Neural progenitor cell (in vitro differentiated cells): ENCODE measurements at regions not wholly inside any gene's neighbourhood (a gene's known extent, or its start where the extent isn't known, plus 50 kb on each side); places are given as distances from the start of the nearest gene placed in this dataset.
A peak's percentile ranks its signal among the peaks of the same experiment; 100 is the strongest.

Experiments used
- DNase-seq: peaks from one replicate; pipeline ENCODE4 v3.0.0-alpha.2; 2016; ENCODE audit warnings: low spot score
- H2AFZ ChIP-seq: fragments of 200-600 bp; sonication (generic); replicated peaks from 2 replicates; pipeline ENCODE4 v1.6.1; 2016; ENCODE audit warnings: antibody characterized with exemption
- H3F3A ChIP-seq: fragments of 200-600 bp; sonication (generic); 2 replicates; pipeline ENCODE4 v1.6.1; 2016; ENCODE audit warnings: antibody characterized with exemption, low read depth
- H3K27ac ChIP-seq: fragments of 200-600 bp; sonication (generic); 2 replicates; pipeline ENCODE4 v1.5.1; 2016; ENCODE audit warnings: mild to moderate bottlenecking
- H3K27me3 ChIP-seq: fragments of 200-600 bp; sonication (generic); 2 replicates; pipeline ENCODE4 v1.6.1; 2016; ENCODE audit warnings: mild to moderate bottlenecking, moderate library complexity
- H3K36me3 ChIP-seq: fragments of 200-600 bp; sonication (generic); 2 replicates; pipeline ENCODE4 v1.5.1; 2016
- H3K4me1 ChIP-seq: fragments of 200-600 bp; sonication (generic); 2 replicates; pipeline ENCODE4 v1.6.1; 2016; ENCODE audit warnings: mixed run types
- H3K4me2 ChIP-seq: fragments of 200-600 bp; sonication (generic); 2 replicates; pipeline ENCODE4 v1.6.1; 2016
- H3K4me3 ChIP-seq: fragments of 200-600 bp; sonication (generic); 2 replicates; pipeline ENCODE4 v1.5.1; 2016
- H3K79me2 ChIP-seq: fragments of 200-600 bp; sonication (generic); 2 replicates; pipeline ENCODE4 v1.6.1; 2016; ENCODE audit warnings: low read depth
- H3K9ac ChIP-seq: fragments of 200-600 bp; sonication (generic); 2 replicates; pipeline ENCODE4 v1.6.1; 2016
- H3K9me3 ChIP-seq: fragments of 200-600 bp; sonication (generic); 2 replicates; pipeline ENCODE4 v1.5.1; 2016; ENCODE audit warnings: low read depth
- H4K20me1 ChIP-seq: fragments of 200-600 bp; sonication (generic); 2 replicates; pipeline ENCODE4 v1.6.1; 2016; ENCODE audit warnings: low read depth
- H3K27ac Mint-ChIP-seq: 3 replicates; pipeline ENCODE4 v1.8.0; 2021; ENCODE audit warnings: mixed read lengths
- H3K27me3 Mint-ChIP-seq: 2 replicates; pipeline ENCODE4 v1.8.0; 2022; ENCODE audit warnings: low read depth, mild to moderate bottlenecking, inconsistent platforms, moderate library complexity, mixed read lengths; ENCODE audit not compliant: insufficient read depth
- H3K36me3 Mint-ChIP-seq: 3 replicates; pipeline ENCODE4 v1.8.0; 2021; ENCODE audit warnings: mixed read lengths
- H3K4me1 Mint-ChIP-seq: 3 replicates; pipeline ENCODE4 v1.8.0; 2021; ENCODE audit warnings: mixed read lengths
- H3K4me3 Mint-ChIP-seq: 3 replicates; pipeline ENCODE4 v1.8.0; 2021; ENCODE audit warnings: mild to moderate bottlenecking, moderate library complexity, mixed read lengths
- H3K9me3 Mint-ChIP-seq: 3 replicates; pipeline ENCODE4 v1.8.0; 2020; ENCODE audit warnings: mixed read lengths
- CTCF ChIP-seq: fragments of 200-600 bp; sonication (generic); IDR thresholded peaks from 2 replicates; pipeline ENCODE4 v1.5.1; 2017; ENCODE audit warnings: antibody characterized with exemption, mild to moderate bottlenecking
- EZH2 ChIP-seq: fragments of 200-600 bp; sonication (generic); IDR thresholded peaks from 2 replicates; pipeline ENCODE4 v1.6.1; 2017; ENCODE audit warnings: antibody characterized with exemption, mild to moderate bottlenecking, moderate library complexity
- EZH2phosphoT487 ChIP-seq: fragments of 200-600 bp; sonication (generic); IDR thresholded peaks from 2 replicates; pipeline ENCODE4 v1.6.1; 2017; ENCODE audit warnings: antibody characterized with exemption

- no peak overlapping the region for H3K4me3 Mint-ChIP-seq
- H3K27me3 Mint-ChIP-seq, result no peaks in the 10 kb centered on the region
These were observed 123.4 kb upstream of the ZNF746 start for GRCh38 chr7:149620961-149621360.

GRCh38 chr7:149616898-149617297 is 119.3 kb upstream of the ZNF746 start:
- no peak for DNase-seq
- Mint-ChIP-seq H3K27ac (no peak overlapping the region), H3K4me3 (no peak overlapping the region), H3K36me3 (peaks cover 57% of the 10 kb centered on the region), H3K27me3 (peaks cover 2% of the 10 kb centered on the region), H3K4me1 (no peaks in the 10 kb centered on the region), H3K9me3 (no peaks in the 10 kb centered on the region)
- H4K20me1 ChIP-seq, result peaks cover 15% of the 10 kb centered on the region
- no peaks in the 10 kb centered on the region for H3K36me3 ChIP-seq
- no peaks in the 10 kb centered on the region for H3K9me3 ChIP-seq
- no peak overlapping the region for H3K27ac ChIP-seq
- H3K4me1 ChIP-seq, result no peaks in the 10 kb centered on the region
- H3K9ac ChIP-seq, result no peak overlapping the region
- H2AFZ ChIP-seq, result no peak overlapping the region
- no peak overlapping the region for H3K4me2 ChIP-seq
- H3K27me3 ChIP-seq, result no peaks in the 10 kb centered on the region
- peaks cover 3% of the 10 kb centered on the region for H3K79me2 ChIP-seq
- TF ChIP-seq EZH2 (no peak), EZH2phosphoT487 (no peak), CTCF (no peak)
- no peak overlapping the region for H3K4me3 ChIP-seq
- no peaks in the 10 kb centered on the region for H3F3A ChIP-seq

More at GRCh38 chr7:149620961-149621360, 123.4 kb upstream of the ZNF746 start:
- H3K27ac ChIP-seq, result no peak overlapping the region
- no peaks in the 10 kb centered on the region for H3K4me1 ChIP-seq
- H3K36me3 Mint-ChIP-seq, result peaks cover 32% of the 10 kb centered on the region
- DNase-seq, result no peak
- no peak overlapping the region for H2AFZ ChIP-seq
- H3K4me2 ChIP-seq, result no peak overlapping the region
- no peak overlapping the region for H3K4me3 ChIP-seq
- peaks cover 21% of the 10 kb centered on the region for H3K4me1 Mint-ChIP-seq
- peaks cover 36% of the 10 kb centered on the region for H4K20me1 ChIP-seq
- H3K36me3 ChIP-seq, result no peaks in the 10 kb centered on the region
- H3K27me3 ChIP-seq, result no peaks in the 10 kb centered on the region
- H3K9me3 ChIP-seq, result no peaks in the 10 kb centered on the region
- H3F3A ChIP-seq, result no peaks in the 10 kb centered on the region
- H3K79me2 ChIP-seq, result peaks cover 29% of the 10 kb centered on the region
- no peak overlapping the region for H3K27ac Mint-ChIP-seq
- no peak for TF ChIP-seq CTCF
- no peak for TF ChIP-seq EZH2
- TF ChIP-seq EZH2phosphoT487, result no peak
- no peaks in the 10 kb centered on the region for H3K9me3 Mint-ChIP-seq
- no peak overlapping the region for H3K9ac ChIP-seq

- no peaks in the 10 kb centered on the region for H3K36me3 ChIP-seq
- peaks cover 57% of the 10 kb centered on the region for H3K36me3 Mint-ChIP-seq
- no peak overlapping the region for H3K27ac Mint-ChIP-seq
- no peak overlapping the region for H3K4me2 ChIP-seq
- peaks cover 2% of the 10 kb centered on the region for H3K27me3 Mint-ChIP-seq
- TF ChIP-seq CTCF (no peak), EZH2 (no peak), EZH2phosphoT487 (no peak)
- H3K9ac ChIP-seq, result no peak overlapping the region
- no peak overlapping the region for H3K4me3 Mint-ChIP-seq
- peaks cover 12% of the 10 kb centered on the region for H4K20me1 ChIP-seq
- no peaks in the 10 kb centered on the region for H3K9me3 Mint-ChIP-seq
- peak; percentile 8 for DNase-seq
- H3K79me2 ChIP-seq, result no peaks in the 10 kb centered on the region
- no peak overlapping the region for H3K27ac ChIP-seq
- H3K9me3 ChIP-seq, result no peaks in the 10 kb centered on the region
- H2AFZ ChIP-seq, result no peak overlapping the region
- H3K4me1 ChIP-seq, result no peaks in the 10 kb centered on the region
- H3K27me3 ChIP-seq, result no peaks in the 10 kb centered on the region
- H3F3A ChIP-seq, result no peaks in the 10 kb centered on the region
- H3K4me3 ChIP-seq, result no peak overlapping the region
- no peaks in the 10 kb centered on the region for H3K4me1 Mint-ChIP-seq
These were observed 118.2 kb upstream of the ZNF746 start for GRCh38 chr7:149615690-149616270.
